GM12864 (cell line): ENCODE measurements at regions not wholly inside any gene's neighbourhood (a gene's known extent, or its start where the extent isn't known, plus 50 kb on each side); places are given as distances from the start of the nearest gene placed in this dataset.

Experiments
- DNase-seq: peaks from one replicate; pipeline ENCODE4 v3.0.0-alpha.2; 2011; ENCODE audit warnings: low read depth
- H3K4me3 ChIP-seq: 2 replicates; pipeline ENCODE4 v1.5.1; 2011; ENCODE audit warnings: mild to moderate bottlenecking, low read depth, low read length, control low read depth
- CTCF ChIP-seq: IDR thresholded peaks from 2 replicates; pipeline ENCODE4 v1.5.1; 2011; ENCODE audit warnings: low read depth, mild to moderate bottlenecking, moderate library complexity, low read length, control low read depth, inconsistent platforms; ENCODE audit errors: missing control alignments

DNA sequence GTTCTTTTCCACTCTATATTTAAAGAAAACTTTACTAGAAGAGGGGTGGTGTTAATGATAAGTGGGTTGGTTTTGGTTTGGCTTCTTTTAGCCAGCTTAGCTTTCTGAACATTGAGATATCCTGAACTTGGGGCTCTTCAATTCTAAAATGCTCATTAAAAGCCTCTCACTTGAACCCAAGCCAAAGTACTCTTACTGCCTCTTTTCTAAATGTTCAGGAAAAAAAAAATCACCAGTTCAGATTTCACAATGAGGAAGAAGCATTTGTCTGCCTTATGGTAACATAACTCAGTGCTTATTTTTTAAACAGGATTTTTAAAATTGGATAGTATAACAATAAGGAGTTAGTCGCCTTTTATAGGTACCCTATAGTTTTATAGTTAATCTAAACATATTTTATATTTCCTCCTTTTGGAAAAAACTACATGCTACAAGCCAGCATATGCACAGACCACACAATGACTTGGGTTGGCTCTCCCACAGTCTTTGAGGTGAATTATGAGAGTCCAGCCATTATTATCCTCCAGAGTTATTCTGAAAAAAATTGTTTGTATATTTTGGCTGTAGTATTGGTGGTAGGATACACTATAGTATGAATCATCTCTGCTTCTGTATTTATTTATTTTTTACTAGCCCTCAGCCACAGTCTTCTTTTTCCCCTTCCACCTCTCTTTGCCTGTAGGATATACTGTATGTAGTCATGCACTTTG is 195.5 kb upstream of the TMPO start:
- no peak overlapping the region for H3K4me3 ChIP-seq
- no peak for TF ChIP-seq CTCF
- DNase-seq = no peak

GRCh38 chr12:98325003-98325402 is 190.4 kb upstream of the TMPO start:
- H3K4me3 ChIP-seq = no peak overlapping the region
- DNase-seq = no peak
- no peak for TF ChIP-seq CTCF

DNA sequence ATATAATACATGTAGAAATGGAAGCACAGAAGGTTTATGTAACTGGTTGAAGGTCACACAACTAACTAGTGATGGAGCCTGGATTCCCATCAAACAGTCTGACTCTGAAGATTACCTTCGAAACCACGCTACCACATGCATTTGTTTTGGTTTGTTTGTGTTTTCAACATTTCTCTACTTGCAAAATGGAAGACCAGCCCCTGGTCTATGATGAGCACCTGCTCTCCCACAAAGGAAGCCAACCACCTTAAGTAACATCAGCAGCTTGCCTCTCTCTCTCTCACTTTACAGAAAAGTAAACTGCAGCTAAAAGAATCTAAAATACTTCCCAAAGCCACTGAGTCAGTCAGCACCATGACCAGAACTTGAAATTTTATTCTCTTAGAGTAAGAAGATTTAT is 186.9 kb upstream of the TMPO start:
- no peak overlapping the region for H3K4me3 ChIP-seq
- DNase-seq = no peak
- TF ChIP-seq CTCF = no peak

GRCh38 chr12:98329589-98329988 is 185.8 kb upstream of the TMPO start:
- DNase-seq = no peak
- TF ChIP-seq CTCF = no peak
- H3K4me3 ChIP-seq = no peak overlapping the region

- H3K4me3 ChIP-seq = no peak overlapping the region
- DNase-seq = no peak
- TF ChIP-seq CTCF = no peak
Observed at GRCh38 chr12:98332642-98333041, 182.7 kb upstream of the TMPO start.

DNA sequence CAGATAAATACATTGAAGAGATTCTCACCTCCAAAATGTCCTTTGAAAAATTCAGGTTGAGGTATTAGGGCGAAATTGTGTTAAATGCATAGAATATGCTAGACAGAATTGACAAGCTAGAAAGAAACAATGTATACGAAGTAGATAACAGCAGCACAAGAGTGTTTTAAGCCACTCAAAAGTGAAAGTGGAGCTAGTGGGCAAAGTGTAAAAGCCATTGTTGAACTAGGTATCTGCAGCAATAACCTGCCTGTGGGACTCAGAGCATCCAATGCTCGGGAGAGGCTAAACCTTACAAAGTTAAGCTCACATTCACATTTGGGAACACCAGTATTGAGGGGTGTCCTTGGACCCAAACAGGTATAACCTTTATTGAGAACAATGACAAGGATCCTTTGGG is 180.6 kb upstream of the TMPO start:
- no peak for TF ChIP-seq CTCF
- H3K4me3 ChIP-seq = no peak overlapping the region
- no peak for DNase-seq

DNA sequence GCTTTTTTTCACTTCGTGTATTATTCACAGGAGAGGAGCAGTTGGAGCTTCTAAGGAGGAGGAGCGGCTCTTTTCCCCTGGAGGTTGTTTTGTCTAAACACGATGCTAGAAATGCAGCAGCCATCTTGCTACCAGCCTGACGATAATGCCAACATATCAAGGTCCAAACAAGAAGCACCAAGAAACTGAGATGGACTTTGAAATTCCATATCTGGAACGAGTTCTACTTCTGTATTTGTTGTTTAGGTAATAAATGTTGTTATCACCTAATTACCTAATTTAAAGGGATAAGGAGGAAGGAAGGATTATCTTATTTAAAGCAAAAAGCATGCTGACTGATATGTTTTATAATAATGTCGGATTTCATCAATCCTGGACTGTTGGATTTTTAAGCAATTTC is 174.4 kb upstream of the TMPO start:
- H3K4me3 ChIP-seq = no peak overlapping the region
- no peak for DNase-seq
- no peak for TF ChIP-seq CTCF
